Panc1 (cell line): ENCODE measurements at regions not wholly inside any gene's neighbourhood (a gene's known extent, or its start where the extent isn't known, plus 50 kb on each side); places are given as distances from the start of the nearest gene placed in this dataset.

Experiments used
- ATAC-seq: fragments of 200-7000 bp; cut with Tn5 transposase; 2 replicates; pipeline ENCODE4 v1.9.1; 2020; ENCODE audit warnings: mild to moderate bottlenecking, moderate library complexity
- BruUV-seq: library from RNA; stranded (reverse); fragments of 400-500 nt; replicated peaks from 2 replicates; lab custom pipeline; 2021; lab: Mats Ljungman, UMichigan
- CTCF ChIA-PET: fragments of 300-600 bp; sonication (Branson Sonifier 250); formaldehyde crosslinking; loops from one replicate; lab custom pipeline; 2022; ENCODE audit warnings: antibody characterized with exemption; lab: Charles Lee
- POLR2A ChIA-PET: fragments of 300-600 bp; sonication (Branson Sonifier 250); formaldehyde crosslinking; loops from one replicate; lab custom pipeline; 2022; ENCODE audit warnings: antibody characterized with exemption; lab: Charles Lee
- DNase-seq: peaks from one replicate; pipeline ENCODE4 v3.0.0-alpha.2; 2010; ENCODE audit warnings: low read depth, low spot score
- H3K27ac ChIP-seq: 2 replicates; pipeline ENCODE4 v1.5.1; 2011; ENCODE audit warnings: mild to moderate bottlenecking, low read length, inconsistent platforms
- H3K27me3 ChIP-seq: fragments of 200-500 bp; sonication (Bioruptor generic); 2 replicates; pipeline ENCODE4 v1.6.0; 2014; ENCODE audit warnings: low read length, inconsistent platforms; ENCODE audit not compliant: control insufficient read depth, insufficient read depth
- H3K36me3 ChIP-seq: fragments of 200-500 bp; sonication (Bioruptor generic); 2 replicates; pipeline ENCODE4 v1.5.1; 2014; ENCODE audit warnings: inconsistent platforms, mild to moderate bottlenecking, low read length, moderate library complexity; ENCODE audit not compliant: control insufficient read depth, insufficient read depth
- H3K4me1 ChIP-seq: 2 replicates; pipeline ENCODE4 v1.5.1; 2011; ENCODE audit warnings: inconsistent platforms, mild to moderate bottlenecking, low read length, moderate library complexity; ENCODE audit not compliant: control insufficient read depth, insufficient read depth
- H3K4me3 ChIP-seq, 2 experiments: 2 replicates each; pipeline ENCODE4 v1.5.1; 2011 to 2012; ENCODE audit warnings: low read depth in 2 of 2, low read length in 2 of 2, mild to moderate bottlenecking in 2 of 2, inconsistent platforms in 1 of 2, moderate library complexity in 1 of 2
- H3K9me3 ChIP-seq: fragments of 200-500 bp; sonication (Bioruptor generic); 2 replicates; pipeline ENCODE4 v1.5.1; 2014; ENCODE audit warnings: low read depth, mild to moderate bottlenecking, inconsistent platforms, low read length, moderate library complexity; ENCODE audit not compliant: control insufficient read depth, insufficient read depth
- CTCF ChIP-seq: fragments of 450-650 bp; IDR thresholded peaks from 2 replicates; pipeline ENCODE4 v1.5.1; 2017; ENCODE audit warnings: mild to moderate bottlenecking
- POLR2AphosphoS5 ChIP-seq: IDR thresholded peaks from 2 replicates; pipeline ENCODE4 v1.6.1; 2012; ENCODE audit warnings: mild to moderate bottlenecking, low read depth, low read length, moderate library complexity
- SIN3A ChIP-seq: IDR thresholded peaks from 2 replicates; pipeline ENCODE4 v1.6.1; 2012; ENCODE audit warnings: low read depth, mild to moderate bottlenecking, low read length, moderate library complexity, borderline replicate concordance; ENCODE audit not compliant: insufficient read depth
- TCF7L2 ChIP-seq: IDR thresholded peaks from 2 replicates; pipeline ENCODE4 v1.6.1; 2011; ENCODE audit warnings: mild to moderate bottlenecking, low read depth, low read length, inconsistent platforms
- in situ Hi-C: cut with HindIII; loops from 2 replicates; pipeline ENCODE4 v1.10.0; 2016; ENCODE audit warnings: low sequenced_read_pairs, low pct_unique_long_range_greater_than_20kb
- intact Hi-C: fragments of 100-400 bp; cut with micrococcal nuclease; formaldehyde crosslinking; loops from one replicate; pipeline ENCODE4 v1.10.0; 2022; ENCODE audit not compliant: unreplicated experiment
- TF ChIP-seq, protein P1 (sequence below), 2 experiments: IDR thresholded peaks; 2 replicates each; pipeline ENCODE4 v1.6.1; 2011 to 2012; ENCODE audit warnings: low read depth in 2 of 2, control low read depth in 1 of 2, low read length in 1 of 2, mild to moderate bottlenecking in 1 of 2, moderate library complexity in 1 of 2; ENCODE audit not compliant: insufficient read depth in 1 of 2

DNA sequence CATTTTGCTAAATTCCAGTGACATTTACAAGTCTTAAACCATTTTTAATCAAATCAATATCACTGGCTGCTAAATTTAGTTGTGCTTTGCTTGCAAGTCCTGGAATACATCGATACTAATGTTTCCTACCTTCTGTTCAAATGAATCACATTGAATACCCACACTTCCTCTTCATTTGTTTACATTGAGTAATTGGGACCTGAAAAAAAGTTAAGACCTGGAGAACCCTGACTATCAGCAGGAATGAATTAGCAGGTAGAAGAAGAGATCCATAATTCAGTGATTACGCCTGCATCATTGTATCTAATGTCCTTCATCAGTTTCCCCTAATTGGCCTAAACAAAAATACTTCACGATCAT, 369.3 kb downstream of the ETNK1 start:
- ChIA-PET POLR2A (no interaction called here), CTCF (no interaction called here)
- H3K4me3 ChIP-seq = no peak overlapping the region
- TF ChIP-seq SIN3A (no peak), CTCF (no peak), POLR2AphosphoS5 (no peak), TCF7L2 (no peak)
- TF ChIP-seq, protein P1, sequence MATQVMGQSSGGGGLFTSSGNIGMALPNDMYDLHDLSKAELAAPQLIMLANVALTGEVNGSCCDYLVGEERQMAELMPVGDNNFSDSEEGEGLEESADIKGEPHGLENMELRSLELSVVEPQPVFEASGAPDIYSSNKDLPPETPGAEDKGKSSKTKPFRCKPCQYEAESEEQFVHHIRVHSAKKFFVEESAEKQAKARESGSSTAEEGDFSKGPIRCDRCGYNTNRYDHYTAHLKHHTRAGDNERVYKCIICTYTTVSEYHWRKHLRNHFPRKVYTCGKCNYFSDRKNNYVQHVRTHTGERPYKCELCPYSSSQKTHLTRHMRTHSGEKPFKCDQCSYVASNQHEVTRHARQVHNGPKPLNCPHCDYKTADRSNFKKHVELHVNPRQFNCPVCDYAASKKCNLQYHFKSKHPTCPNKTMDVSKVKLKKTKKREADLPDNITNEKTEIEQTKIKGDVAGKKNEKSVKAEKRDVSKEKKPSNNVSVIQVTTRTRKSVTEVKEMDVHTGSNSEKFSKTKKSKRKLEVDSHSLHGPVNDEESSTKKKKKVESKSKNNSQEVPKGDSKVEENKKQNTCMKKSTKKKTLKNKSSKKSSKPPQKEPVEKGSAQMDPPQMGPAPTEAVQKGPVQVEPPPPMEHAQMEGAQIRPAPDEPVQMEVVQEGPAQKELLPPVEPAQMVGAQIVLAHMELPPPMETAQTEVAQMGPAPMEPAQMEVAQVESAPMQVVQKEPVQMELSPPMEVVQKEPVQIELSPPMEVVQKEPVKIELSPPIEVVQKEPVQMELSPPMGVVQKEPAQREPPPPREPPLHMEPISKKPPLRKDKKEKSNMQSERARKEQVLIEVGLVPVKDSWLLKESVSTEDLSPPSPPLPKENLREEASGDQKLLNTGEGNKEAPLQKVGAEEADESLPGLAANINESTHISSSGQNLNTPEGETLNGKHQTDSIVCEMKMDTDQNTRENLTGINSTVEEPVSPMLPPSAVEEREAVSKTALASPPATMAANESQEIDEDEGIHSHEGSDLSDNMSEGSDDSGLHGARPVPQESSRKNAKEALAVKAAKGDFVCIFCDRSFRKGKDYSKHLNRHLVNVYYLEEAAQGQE (IDR thresholded peaks at IDR 0.05; ENCODE audit: insufficient read depth in 1 of 2, low read depth in 2 of 2, low read length in 1 of 2) = no peak
- in situ Hi-C loops (no loop called here), intact Hi-C loops (no loop called here)
- no peak overlapping the region for H3K27ac ChIP-seq
- no peaks in the 10 kb centered on the region for H3K27me3 ChIP-seq
- DNase-seq (no peak), ATAC-seq (no peak)
- no peaks in the 10 kb centered on the region for H3K9me3 ChIP-seq
- no TSS peak for BruUV-seq
- H3K4me1 ChIP-seq = no peaks in the 10 kb centered on the region
- no peaks in the 10 kb centered on the region for H3K36me3 ChIP-seq

GRCh38 chr12:23001487-23001886, 376.5 kb downstream of the ETNK1 start:
- intact Hi-C loops = no loop called here
- Histone ChIP-seq H3K4me1 (no peaks in the 10 kb centered on the region), H3K36me3 (no peaks in the 10 kb centered on the region), H3K27ac (no peak overlapping the region), H3K4me3 (no peak overlapping the region), H3K27me3 (no peaks in the 10 kb centered on the region), H3K9me3 (no peaks in the 10 kb centered on the region)
- TF ChIP-seq TCF7L2 (no peak), SIN3A (no peak), CTCF (no peak), POLR2AphosphoS5 (no peak)
- TF ChIP-seq, protein P1 (IDR thresholded peaks at IDR 0.05; ENCODE audit: insufficient read depth in 1 of 2, low read depth in 2 of 2, low read length in 1 of 2) = no peak
- BruUV-seq = no TSS peak
- ATAC-seq (no peak), DNase-seq (no peak)
- in situ Hi-C loops = no loop called here
- POLR2A ChIA-PET = no interaction called here
- CTCF ChIA-PET = no interaction called here
